GM10266 (cell line): ENCODE measurements at regions not wholly inside any gene's neighbourhood (a gene's known extent, or its start where the extent isn't known, plus 50 kb on each side); places are given as distances from the start of the nearest gene placed in this dataset.
"Not testable (repeated sequence)": the region's sequence is repeated elsewhere in the genome, so short reads cannot be mapped to it uniquely, and the experiment has no call there.

Experiments
- DNase-seq: peaks from one replicate; pipeline ENCODE4 v3.0.0; 2012; ENCODE audit errors: extremely low spot score
- CTCF ChIP-seq: IDR thresholded peaks from 2 replicates; pipeline ENCODE4 v1.5.1; 2012; ENCODE audit warnings: mild to moderate bottlenecking, low read depth; ENCODE audit not compliant: control insufficient read depth, insufficient read depth; ENCODE audit errors: missing control alignments

- no peak for DNase-seq
- no peak for TF ChIP-seq CTCF
Observed at GRCh38 chr20:47968541-47969310, 183.4 kb upstream of the SULF2 start.

- DNase-seq, result no peak
- no peak for TF ChIP-seq CTCF
Observed at GRCh38 chr20:47964149-47964548, 178.9 kb upstream of the SULF2 start.

GRCh38 chr20:47963022-47963421, 177.7 kb upstream of the SULF2 start:
- TF ChIP-seq CTCF, result no peak

GRCh38 chr20:47962286-47962963, 177.1 kb upstream of the SULF2 start:
- DNase-seq, result no peak
- TF ChIP-seq CTCF, result no peak

More at GRCh38 chr20:47963022-47963421, 177.7 kb upstream of the SULF2 start:
- no peak for DNase-seq

GRCh38 chr20:47960769-47961541, 175.7 kb upstream of the SULF2 start:
- TF ChIP-seq CTCF, result no peak
- no peak for DNase-seq

GRCh38 chr20:47960277-47960676, 175.0 kb upstream of the SULF2 start:
- no peak for TF ChIP-seq CTCF

GRCh38 chr20:47957989-47958801, 172.9 kb upstream of the SULF2 start:
- DNase-seq, result not testable (repeated sequence)

More at GRCh38 chr20:47960277-47960676, 175.0 kb upstream of the SULF2 start:
- no peak for DNase-seq
